ENCODE measurements at regions not wholly inside any gene's neighbourhood (a gene's known extent, or its start where the extent isn't known, plus 50 kb on each side); places are given as distances from the start of the nearest gene placed in this dataset.

DNA sequence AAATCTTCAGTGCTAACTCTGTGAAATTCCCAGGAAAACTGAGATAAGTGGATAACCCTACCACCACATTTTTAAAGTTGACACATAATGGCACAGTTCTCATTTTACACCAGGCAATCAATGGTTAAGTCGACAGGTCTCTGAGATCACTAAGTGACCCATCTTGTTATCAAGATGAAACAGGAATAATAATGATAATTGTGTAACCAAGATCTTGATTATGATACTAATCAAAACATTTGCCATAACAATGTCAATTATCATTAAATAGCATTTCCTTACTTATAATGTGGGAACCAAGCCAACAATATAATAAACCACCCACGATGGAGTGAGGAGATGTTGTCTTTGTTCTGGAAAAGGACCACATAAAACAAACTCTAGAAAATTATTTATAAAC lies 541.6 kb downstream of the TFAP2B start:
- no peak for TF ChIP-seq EZH2 (IDR thresholded peaks at IDR 0.05; ENCODE audit: borderline replicate concordance, low read depth, low read length, poor library complexity, severe bottlenecking)
- TF ChIP-seq, protein P1, sequence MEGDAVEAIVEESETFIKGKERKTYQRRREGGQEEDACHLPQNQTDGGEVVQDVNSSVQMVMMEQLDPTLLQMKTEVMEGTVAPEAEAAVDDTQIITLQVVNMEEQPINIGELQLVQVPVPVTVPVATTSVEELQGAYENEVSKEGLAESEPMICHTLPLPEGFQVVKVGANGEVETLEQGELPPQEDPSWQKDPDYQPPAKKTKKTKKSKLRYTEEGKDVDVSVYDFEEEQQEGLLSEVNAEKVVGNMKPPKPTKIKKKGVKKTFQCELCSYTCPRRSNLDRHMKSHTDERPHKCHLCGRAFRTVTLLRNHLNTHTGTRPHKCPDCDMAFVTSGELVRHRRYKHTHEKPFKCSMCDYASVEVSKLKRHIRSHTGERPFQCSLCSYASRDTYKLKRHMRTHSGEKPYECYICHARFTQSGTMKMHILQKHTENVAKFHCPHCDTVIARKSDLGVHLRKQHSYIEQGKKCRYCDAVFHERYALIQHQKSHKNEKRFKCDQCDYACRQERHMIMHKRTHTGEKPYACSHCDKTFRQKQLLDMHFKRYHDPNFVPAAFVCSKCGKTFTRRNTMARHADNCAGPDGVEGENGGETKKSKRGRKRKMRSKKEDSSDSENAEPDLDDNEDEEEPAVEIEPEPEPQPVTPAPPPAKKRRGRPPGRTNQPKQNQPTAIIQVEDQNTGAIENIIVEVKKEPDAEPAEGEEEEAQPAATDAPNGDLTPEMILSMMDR (conservative IDR thresholded peaks at IDR 0.05; ENCODE audit: low read depth, low read length): no peak

All from A673 (cell line).